Fibroblast of the aortic adventitia (primary cell): ENCODE measurements at regions not wholly inside any gene's neighbourhood (a gene's known extent, or its start where the extent isn't known, plus 50 kb on each side); places are given as distances from the start of the nearest gene placed in this dataset.

Experiments
- DNase-seq: peaks from one replicate; pipeline ENCODE4 v3.0.0-alpha.2; 2010; ENCODE audit warnings: low read depth
- H3K4me3 ChIP-seq: 2 replicates; pipeline ENCODE4 v1.5.1; 2011; ENCODE audit warnings: low read depth, mild to moderate bottlenecking, control low read depth, low read length, moderate library complexity
- CTCF ChIP-seq: IDR thresholded peaks from 2 replicates; pipeline ENCODE4 v1.5.1; 2011; ENCODE audit warnings: mild to moderate bottlenecking, low read length, control low read depth, inconsistent platforms; ENCODE audit not compliant: insufficient read depth

- no peak overlapping the region for H3K4me3 ChIP-seq
- no peak for TF ChIP-seq CTCF
- no peak for DNase-seq
Measured at GRCh38 chr17:77438241-77439188, 297.7 kb downstream of the SEC14L1 start.

GRCh38 chr17:77439189-77440018 is 298.6 kb downstream of the SEC14L1 start:
- no peak for TF ChIP-seq CTCF
- no peak for DNase-seq
- no peak overlapping the region for H3K4me3 ChIP-seq

- no peak for DNase-seq
- TF ChIP-seq CTCF: no peak
- H3K4me3 ChIP-seq: no peak overlapping the region
Measured at GRCh38 chr17:77440560-77440981, 299.8 kb downstream of the SEC14L1 start.

- no peak for TF ChIP-seq CTCF
- H3K4me3 ChIP-seq: no peak overlapping the region
- DNase-seq: no peak
Measured at GRCh38 chr17:77441130-77441920, 300.6 kb downstream of the SEC14L1 start.

GRCh38 chr17:77441940-77442339 is 301.2 kb downstream of the SEC14L1 start:
- H3K4me3 ChIP-seq: no peak overlapping the region
- no peak for DNase-seq
- no peak for TF ChIP-seq CTCF
